NCI-H1092 (cell line): ENCODE measurements at regions not wholly inside any gene's neighbourhood (a gene's known extent, or its start where the extent isn't known, plus 50 kb on each side); places are given as distances from the start of the nearest gene placed in this dataset.

ENCODE experiments used
- DNase-seq: peaks from one replicate; lab custom pipeline; 2025; lab: John Stamatoyannopoulos, UW

- DNase-seq: no peak
These were observed 367.9 kb downstream of the METTL15 start for GRCh38 chr11:28476049-28476448.

- DNase-seq: no peak
These were observed 364.7 kb downstream of the METTL15 start for GRCh38 chr11:28472904-28473303.

- DNase-seq: no peak
These were observed 363.3 kb downstream of the METTL15 start for GRCh38 chr11:28471537-28471936.

GRCh38 chr11:28470180-28470579 lies 362.0 kb downstream of the METTL15 start:
- DNase-seq: no peak

- DNase-seq: no peak
These were observed 358.3 kb downstream of the METTL15 start for GRCh38 chr11:28466506-28466905.

- no peak for DNase-seq
These were observed 356.2 kb downstream of the METTL15 start for GRCh38 chr11:28464252-28464867.

GRCh38 chr11:28463826-28464225 lies 355.6 kb downstream of the METTL15 start:
- no peak for DNase-seq

GRCh38 chr11:28461846-28462245 lies 353.7 kb downstream of the METTL15 start:
- DNase-seq: no peak

GRCh38 chr11:28461338-28461737 lies 353.1 kb downstream of the METTL15 start:
- DNase-seq: no peak

GRCh38 chr11:28460348-28460747 lies 352.2 kb downstream of the METTL15 start:
- DNase-seq: no peak

- DNase-seq: no peak
These were observed 351.7 kb downstream of the METTL15 start for GRCh38 chr11:28459912-28460311.

GRCh38 chr11:28457481-28458065 lies 349.4 kb downstream of the METTL15 start:
- DNase-seq: no peak

GRCh38 chr11:28448186-28448585 lies 340.0 kb downstream of the METTL15 start:
- no peak for DNase-seq

- no peak for DNase-seq
These were observed 339.0 kb downstream of the METTL15 start for GRCh38 chr11:28447226-28447625.

- no peak for DNase-seq
These were observed 333.9 kb downstream of the METTL15 start for GRCh38 chr11:28442131-28442530.

GRCh38 chr11:28439403-28439802 lies 331.2 kb downstream of the METTL15 start:
- no peak for DNase-seq

GRCh38 chr11:28420099-28420498 lies 311.9 kb downstream of the METTL15 start:
- no peak for DNase-seq

GRCh38 chr11:28417601-28418323 lies 309.6 kb downstream of the METTL15 start:
- no peak for DNase-seq

- no peak for DNase-seq
These were observed 303.8 kb downstream of the METTL15 start for GRCh38 chr11:28412029-28412428.

GRCh38 chr11:28401446-28401845 lies 293.3 kb downstream of the METTL15 start:
- no peak for DNase-seq

GRCh38 chr11:28400331-28401100 lies 292.3 kb downstream of the METTL15 start:
- no peak for DNase-seq

- no peak for DNase-seq
These were observed 285.2 kb downstream of the METTL15 start for GRCh38 chr11:28393348-28393747.

GRCh38 chr11:28384418-28384817 lies 276.2 kb downstream of the METTL15 start:
- no peak for DNase-seq
